HPDE6-E6E7 (cell line): ENCODE measurements at regions not wholly inside any gene's neighbourhood (a gene's known extent, or its start where the extent isn't known, plus 50 kb on each side); places are given as distances from the start of the nearest gene placed in this dataset.
A peak's percentile ranks its signal among the peaks of the same experiment; 100 is the strongest.
"Not testable (repeated sequence)": the region's sequence is repeated elsewhere in the genome, so short reads cannot be mapped to it uniquely, and the experiment has no call there.

ENCODE experiments used
- DNase-seq: peaks from one replicate; pipeline ENCODE4 v3.0.0; 2011; ENCODE audit warnings: missing footprints; ENCODE audit errors: extremely low spot score

DNA sequence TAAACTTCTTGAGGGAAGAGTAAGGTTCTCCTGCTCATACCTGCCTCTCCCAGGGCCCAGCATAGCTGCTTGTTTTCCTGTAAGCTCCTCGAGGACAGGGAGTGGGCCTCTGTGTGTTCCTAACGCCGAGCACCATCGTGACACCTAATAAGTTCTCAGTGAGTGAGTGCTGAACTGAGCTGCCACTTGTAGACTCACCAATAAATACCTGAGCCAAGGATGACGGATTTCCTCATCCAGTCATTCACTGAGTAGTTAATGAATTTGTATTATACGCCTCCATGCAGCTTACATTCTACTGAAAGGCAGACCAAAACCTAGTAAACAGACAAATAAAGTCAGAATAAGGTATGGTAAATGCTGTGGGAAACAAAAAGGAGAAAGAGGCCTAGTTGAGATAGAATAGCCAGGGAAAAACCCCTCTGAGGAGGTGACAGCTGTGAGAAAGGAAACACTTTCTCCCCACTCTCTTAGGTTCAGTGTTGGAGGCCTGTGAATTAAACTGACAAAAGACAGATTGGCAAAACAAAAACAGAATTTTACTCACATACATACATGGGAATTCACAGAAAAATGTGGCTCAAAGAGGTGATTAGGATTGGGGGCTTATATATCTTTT, 138.6 kb downstream of the B3GNT2 start:
- no peak for DNase-seq

DNA sequence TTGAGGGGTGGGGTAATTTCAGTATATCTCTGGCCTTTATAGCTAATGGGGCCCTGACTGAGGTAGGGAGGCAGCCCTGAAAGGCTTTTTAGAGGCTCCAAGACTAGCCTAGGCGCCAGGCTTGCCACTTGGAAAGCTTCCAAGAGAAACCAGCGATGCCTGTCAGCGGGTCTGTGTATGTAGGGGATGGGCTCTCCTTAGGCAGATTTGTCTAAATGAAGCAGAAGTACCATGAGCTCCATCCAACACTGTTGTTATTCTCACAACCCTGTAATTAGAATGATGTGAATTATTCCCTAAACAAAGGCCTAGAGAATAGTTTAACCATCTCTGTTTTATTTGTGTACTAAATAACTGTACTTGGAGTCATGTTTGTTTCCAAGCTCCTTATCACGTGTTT, 138.1 kb downstream of the B3GNT2 start:
- DNase-seq = no peak

DNA sequence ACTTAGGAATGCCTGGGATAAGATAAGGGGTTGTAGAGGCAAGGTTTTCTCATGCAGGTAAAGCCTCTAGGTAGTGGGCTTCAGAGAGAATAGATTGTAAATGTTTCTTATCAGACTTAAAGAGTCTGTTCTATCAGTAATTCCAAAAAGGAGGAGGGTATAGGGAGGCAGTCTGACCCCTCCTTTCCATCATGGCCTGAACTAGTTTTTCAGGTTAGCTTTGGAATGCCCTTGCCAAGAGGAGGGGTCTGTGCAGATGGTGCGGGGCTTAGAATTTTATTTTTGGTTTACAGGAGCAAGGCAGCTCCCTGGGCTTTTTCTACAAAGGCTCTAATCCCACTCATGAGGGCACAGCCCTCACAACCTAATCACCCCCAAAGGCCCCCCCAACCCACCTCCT, 135.0 kb downstream of the B3GNT2 start:
- no peak for DNase-seq

DNA sequence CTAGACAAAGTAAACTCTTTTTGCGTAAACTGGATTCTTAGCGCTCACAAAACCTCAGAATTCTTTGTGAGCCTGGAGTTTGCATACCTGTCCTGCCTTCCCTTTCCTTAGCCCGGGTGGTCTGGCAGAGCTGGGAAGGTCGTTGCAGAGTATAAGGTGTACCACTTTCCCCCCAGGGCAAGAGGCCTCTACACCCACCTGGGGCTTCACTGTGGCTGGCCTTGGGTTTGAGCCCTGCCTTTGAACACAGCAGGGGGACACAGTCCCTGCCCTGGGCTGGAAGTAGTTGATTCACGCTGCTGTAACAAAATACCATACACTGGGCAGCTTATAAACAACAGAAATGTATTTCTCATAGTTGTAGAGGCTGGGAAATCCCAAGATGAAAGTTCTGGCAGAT, 133.9 kb downstream of the B3GNT2 start:
- no peak for DNase-seq

DNA sequence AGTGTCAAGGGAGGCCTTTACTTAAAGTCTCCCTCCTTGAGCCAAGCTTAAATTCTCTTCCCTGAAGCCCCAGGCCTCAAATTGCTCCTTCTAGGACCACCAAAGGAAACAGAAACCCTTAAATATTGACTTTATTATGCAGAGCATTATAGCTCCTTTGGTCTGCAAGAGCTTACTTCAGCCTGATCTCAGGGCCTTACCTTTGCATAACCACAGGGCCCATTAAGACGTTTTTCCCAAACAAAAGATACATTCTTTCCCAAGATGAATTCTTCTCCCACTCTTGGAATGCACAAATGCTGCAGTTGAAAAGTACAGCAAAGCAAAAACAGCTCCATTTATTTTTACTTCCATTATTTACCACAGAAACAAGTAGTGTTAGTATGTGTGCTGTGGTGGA, 130.8 kb downstream of the B3GNT2 start:
- DNase-seq = no peak

DNA sequence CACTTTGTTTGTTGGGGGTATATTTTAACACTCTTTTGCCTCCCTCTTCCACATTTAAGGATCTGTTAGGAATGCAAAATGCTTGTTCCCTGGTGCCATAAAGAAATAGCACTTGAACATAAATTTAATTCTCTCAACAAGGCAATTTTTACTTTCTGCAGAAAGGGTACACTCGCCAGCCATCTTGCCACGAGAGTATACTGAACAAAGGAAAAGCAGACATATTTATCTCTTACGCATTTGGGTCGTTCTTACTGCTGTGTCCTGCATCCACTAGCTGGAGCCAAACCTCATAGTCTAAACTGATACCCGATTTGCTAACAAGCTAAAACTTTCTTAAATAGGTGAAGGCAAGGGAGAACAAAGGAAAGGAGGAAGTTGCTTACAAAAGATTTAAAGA, 129.5 kb downstream of the B3GNT2 start:
- DNase-seq = no peak

DNA sequence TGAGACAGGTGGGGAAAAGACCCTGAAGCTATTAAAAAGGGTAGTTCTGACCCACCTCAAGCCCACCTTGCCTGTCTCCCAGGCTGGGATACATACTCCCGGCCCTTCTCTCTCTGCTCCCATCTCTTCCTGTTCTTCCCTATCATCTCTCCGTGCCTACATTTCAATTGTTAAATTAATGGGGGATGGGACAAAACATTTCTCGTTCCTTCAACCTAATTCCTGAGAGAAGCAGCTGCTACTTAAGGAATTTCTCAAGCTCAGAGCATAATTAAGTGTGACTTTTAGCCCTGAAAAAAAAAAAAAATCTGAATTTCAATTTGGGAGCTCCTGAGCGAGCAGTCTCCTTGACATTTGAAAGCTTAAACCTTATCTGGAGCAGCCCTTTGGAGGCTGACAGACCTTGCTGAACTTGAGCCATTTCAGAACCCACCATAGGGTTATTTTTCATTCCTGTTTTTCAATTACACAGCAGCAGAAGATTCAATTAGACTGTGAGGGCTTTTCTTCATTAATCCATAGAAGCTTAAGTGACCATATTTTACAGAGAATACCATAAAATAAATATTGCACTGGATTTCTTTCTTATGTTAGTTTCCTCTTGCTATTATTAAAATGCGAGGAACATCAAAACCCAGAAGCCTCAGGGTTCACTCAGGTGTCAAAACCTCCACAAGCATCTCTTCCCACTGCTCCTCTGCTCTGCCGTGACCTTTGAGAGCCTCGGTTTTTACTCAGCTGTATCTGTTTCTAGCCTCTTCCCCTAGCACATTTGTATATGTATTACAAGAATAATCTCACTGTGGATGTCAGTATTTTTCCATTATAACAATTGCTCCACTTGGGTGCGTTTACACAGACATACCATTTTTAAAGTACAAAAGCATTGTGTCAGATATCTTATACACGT, 125.7 kb downstream of the B3GNT2 start:
- no peak for DNase-seq

DNA sequence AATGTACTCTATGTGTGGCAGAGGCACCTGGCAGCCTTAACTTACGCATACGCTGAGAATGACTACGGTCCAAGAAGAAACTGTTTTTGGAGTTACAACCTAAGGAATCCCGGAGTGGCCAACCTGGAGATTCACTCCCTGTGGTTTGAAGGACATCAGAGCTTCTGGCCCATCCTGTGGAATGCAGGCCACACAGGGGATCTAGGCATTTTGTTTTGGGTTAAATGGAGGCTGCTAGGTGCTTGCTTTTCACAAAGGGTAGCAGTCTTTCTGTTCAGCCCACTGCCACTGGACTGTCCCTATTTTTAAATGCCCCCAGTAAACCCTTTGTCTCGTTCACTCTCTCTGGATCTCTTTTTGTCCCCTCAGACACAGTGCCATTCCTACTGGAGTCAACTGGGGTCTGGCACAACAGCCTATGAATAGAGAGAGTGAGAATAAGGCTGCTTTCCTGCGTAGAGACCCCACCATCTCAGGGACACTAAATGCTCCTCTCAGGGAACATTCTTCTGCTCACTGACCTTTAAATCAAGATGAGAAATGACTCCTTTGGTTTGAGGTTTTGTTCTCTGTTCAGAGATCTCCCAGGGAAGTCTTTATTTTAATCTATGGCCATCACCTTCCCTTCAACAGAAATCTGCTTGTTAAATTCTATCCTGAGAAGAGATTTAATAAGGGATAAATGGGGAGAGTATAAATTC, 124.9 kb downstream of the B3GNT2 start:
- no peak for DNase-seq

DNA sequence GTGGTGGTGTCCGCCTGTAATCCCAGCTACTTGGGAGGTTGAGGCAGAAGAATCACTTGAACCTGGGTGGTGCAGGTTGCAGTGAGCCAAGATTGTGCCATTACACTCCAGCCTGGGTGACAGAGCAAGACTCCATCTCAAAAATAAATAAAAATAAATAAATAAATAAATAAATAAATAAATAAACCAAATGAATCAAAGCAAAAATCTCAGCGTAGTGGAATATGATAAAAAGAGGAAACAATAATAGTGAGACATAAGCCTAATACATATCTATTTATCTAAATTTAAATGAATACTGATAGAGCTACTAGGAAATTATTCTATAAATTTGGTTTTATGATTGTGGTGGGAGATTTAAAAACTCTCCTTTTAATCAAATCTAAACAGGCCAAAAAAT, 124.2 kb downstream of the B3GNT2 start:
- not testable (repeated sequence) for DNase-seq

DNA sequence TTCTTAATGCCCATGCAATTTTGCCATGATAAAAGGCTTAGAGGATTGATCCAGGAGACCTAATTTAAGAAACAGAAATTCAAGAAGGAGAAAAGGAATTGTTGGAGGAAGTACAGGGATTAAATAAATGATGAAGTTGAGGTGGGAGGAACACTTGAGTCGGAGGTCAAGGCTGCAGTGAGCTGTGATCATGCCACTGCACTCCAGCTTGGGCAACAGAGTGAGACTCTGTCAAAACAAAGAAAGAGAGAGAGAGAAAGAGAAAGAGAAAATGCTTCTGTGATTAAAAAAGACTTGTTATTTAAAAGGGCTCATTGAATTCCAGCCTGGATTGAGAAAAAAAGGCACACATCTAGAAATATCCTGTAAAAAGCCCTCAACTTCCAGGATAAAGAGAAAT, 123.2 kb downstream of the B3GNT2 start:
- DNase-seq = no peak

DNA sequence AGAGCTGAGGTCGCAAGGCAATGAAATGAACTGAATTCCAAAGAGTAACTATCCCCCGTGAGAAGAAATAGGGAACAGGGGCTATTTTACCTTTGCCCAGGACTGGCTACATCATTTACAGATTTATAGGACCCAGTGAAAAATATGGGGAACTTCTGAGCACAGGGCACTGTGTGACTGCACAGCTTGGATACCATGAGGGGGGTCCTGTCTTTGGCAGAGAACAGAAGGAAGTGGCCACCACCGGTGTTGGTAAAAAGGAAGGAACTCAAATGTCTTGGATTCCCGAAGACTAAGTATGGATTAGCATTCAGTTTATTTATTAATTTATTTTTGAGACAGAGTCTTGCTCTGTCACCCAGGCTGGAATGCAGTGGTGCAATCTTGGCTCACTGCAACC, 119.6 kb downstream of the B3GNT2 start:
- DNase-seq = no peak

DNA sequence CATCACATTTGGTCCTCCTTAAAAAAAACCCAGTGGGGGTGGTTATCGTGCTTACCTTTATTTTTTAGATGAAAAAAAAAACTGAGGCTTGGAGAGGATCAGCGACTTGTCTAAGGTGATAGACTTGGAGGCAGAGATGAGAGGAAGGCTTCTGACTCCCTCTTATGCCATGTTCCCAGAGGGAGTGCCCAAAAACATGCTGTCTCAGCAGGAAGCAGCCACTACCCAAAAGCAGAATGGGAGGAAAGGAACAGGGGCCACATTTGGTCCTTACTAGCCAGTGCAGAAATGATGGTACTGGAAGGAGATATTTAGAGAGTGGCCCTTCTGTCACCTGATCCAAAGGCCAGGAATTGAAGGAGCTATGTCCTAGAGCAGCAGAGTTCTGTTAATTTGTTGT, 118.4 kb downstream of the B3GNT2 start:
- DNase-seq = no peak

DNA sequence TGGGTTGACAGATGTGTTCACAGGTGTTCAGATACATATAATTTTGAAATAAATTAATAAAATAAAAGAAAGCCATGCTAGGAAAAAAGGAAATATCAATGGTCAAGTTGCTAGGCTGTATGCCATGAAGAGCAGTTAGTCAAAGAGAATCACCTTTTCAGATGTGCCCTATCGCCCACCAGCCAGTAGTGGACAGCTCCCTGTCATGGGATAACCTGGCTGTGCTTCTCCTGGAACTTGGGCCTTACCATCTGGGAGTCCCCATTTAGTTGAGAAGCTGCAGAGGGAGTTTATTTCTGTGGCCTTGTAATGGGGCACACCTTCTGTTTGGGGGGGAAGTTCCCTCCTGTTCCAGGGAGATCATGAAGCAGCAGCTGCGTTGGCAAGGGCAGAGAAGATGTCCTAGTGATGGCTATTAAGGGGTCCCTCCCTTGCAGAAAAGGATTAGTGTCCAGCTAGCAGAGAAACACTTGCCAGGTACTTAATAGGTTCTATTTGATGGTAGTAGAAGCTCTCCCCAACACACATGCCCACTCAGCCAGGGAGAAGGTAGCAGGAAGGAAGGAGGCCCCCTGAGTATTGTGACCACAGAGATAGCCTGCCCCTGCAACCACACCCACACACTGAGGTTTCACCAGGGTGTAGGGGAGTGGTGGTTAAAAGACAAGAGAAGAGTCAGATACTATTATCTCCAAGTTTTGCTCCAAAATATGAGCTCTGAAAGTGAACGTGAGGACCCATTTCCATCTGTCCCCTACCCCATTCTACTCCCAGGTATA, 117.7 kb downstream of the B3GNT2 start:
- no peak for DNase-seq

DNA sequence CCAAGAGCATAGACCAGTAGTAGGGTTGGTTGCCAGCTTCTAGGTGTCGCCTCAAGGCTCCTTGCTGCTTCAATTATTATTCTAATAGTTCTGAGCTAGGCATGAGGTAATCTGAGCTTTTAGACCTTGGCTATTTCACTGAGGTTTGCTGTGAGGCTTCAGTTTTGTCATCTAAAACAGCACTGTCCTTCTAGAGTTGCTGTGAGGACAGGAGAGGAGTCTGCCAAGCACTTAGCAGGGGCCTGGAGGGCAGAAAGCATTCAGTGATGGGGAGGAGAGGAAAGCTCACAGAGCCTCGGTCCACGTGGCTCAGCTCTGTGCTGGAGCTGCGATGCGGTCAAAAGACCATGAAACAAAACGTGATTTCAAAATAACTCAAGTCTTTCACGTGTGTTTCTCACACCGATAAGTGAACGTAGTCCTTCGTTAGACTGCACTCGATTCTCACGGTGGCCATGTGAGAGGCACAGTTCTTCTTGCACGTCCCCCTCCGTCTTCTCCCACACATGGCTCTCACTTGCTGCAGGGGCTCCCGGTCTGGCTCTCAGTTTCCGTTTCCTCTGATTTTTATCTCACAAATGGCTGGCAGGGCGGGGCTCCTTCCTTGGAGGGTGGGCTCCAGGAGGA, 113.7 kb downstream of the B3GNT2 start:
- no peak for DNase-seq

DNA sequence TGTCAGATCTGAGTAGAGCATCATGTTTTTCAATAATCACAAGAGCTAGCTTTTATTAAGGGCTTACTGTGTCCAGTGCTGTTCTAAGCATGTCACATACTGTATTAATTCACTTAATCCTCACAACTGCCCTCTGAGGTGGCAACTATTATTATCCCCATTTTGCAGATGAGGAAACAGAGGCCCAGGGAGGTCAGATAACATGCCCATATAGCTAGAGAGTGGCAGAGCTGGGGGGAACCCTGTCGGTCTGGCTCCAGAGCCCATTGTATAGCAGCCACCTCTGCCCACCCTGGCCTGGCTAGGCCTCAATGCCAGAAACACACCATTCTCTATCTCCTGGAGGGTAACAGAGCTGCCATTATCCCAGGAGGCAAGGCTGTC, 113.2 kb downstream of the B3GNT2 start:
- DNase-seq = no peak

DNA sequence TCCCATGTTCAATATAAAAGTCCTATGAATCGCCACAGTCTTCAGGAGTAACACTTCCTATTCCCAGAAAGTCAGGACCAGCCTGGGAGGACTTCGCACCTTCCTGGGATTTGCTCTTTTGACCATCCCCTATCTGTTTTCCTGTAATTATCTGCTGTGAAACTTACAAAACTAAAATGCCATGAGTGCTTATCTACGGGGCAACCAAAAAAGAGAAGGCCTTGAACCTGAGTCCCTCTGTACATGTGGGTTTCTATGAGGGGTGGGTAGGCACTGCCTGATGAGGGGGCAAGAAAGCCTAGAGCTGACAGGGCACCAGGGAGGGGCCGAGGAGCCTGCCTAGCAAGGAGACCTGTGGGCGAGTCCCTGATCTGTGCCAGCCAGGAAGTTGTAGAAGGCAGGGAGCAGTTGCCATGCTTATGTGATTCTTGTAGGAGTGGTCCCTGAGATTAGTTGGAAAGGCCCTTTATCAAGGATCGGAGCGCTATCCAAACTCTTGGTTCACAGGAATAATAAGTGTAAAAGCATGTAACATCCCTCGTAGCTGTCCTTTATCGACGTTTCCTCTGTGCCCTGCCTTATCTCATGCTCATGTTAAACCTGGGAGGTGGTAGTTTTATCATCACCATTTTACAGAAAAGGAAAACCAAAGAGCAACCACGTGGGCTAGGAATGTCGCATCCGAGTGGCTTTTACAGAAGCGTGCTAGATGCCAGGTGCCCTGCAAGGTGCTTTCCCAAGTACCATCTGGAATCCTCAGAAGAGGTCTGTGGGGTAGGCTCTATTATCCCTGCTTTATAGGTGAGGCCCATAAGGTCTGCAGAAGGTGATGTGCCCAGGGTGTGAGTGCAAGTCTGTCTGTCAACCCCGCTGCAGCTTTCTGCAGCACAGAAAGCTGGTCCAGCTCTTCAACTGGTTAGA, 111.8 kb downstream of the B3GNT2 start:
- DNase-seq = no peak

DNA sequence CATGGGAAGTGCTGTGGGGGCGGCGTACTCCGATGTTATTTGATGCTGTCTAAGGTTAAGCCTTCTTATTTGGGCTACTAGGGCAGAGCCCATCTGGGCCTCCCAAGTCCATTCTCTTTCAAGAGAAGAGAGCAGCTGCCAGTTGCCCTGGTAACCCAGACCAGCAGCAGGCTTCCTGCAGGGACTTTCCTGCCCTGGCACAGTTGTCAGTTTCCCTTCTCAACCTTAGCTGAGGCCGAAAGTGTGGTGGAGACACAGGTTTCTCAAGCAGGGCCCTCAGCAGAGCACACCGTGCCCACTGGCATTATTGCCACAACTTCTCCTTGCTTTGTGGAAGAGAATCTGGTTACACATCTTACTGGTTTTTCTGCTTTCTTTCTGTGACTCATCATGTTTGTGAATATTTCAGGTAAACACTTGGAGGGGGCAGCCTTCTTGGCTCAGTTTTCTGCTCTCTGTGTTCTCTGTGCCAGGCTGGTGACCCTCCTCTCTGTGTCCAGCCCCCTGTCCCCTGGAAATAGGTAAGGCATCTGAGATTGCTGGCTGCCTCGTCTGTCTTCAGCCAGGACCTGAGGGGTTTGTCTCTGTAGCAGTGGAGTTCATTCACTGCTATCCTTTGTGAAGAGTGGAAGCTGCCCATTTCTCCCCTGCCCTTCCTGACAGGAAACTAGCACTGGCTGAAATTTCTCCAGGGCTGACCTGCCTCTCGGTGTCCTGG, 111.0 kb downstream of the B3GNT2 start:
- DNase-seq = peak; percentile 77

DNA sequence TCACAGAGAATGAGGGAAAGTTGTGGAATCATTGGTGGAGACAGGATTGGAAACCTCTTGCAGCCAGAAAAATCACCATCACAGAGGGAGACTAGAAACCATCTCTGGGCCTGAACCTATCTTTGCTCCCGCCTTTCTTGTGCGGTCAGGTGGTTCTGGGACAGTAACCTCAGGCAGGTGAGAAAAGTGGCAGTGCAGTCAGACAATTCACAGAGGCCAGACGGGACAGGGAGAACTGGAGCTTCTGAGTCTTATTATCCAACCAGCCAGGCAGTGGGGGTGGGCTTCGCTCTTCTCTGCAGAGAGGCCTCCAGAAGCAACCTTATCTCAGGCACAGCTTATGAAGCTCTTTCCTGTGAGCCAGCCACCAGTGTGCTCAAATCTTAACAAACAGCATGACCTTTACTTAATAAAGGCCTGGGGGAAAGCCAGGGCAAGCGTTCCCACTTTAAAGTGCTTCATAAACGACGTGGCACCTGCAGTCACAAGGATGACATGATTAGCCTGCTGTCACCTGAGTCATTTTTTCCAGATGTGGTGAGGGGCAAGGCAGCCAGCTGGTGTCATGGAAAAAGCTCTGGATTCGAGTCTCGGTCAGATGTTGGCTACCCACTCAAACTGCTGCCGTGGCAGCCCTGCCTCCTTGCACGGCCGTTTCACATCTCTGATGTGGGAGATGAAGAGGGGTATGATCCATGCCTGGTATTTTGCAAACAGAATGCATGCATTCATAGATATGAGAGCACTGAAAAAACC, 109.7 kb downstream of the B3GNT2 start:
- no peak for DNase-seq
